HCT116 (cell line): ENCODE measurements at regions not wholly inside any gene's neighbourhood (a gene's known extent, or its start where the extent isn't known, plus 50 kb on each side); places are given as distances from the start of the nearest gene placed in this dataset.

Source experiments
- ATAC-seq: fragments of 200-7000 bp; cut with Tn5 transposase; 2 replicates; pipeline ENCODE4 v1.9.1; 2020; ENCODE audit warnings: mild to moderate bottlenecking, moderate library complexity
- BruUV-seq: library from RNA; stranded (reverse); fragments of 400-500 nt; replicated peaks from 2 replicates; lab custom pipeline; 2021; lab: Mats Ljungman, UMichigan
- CTCF ChIA-PET: fragments of 300-600 bp; sonication (Branson Sonifier 250); formaldehyde crosslinking; loops from one replicate; lab custom pipeline; 2021; ENCODE audit warnings: antibody characterized with exemption; lab: Charles Lee
- POLR2A ChIA-PET: fragments of 300-600, 350-600 bp; sonication (Branson Sonifier 250); formaldehyde crosslinking; loops from one replicate; lab custom pipeline; 2021; ENCODE audit warnings: antibody characterized with exemption; lab: Charles Lee
- RAD21 ChIA-PET, 2 experiments: fragments of 300-600 bp; sonication (Branson Sonifier 250); formaldehyde crosslinking; loops; one replicate each; lab custom pipeline; 2023; ENCODE audit warnings: low total read pairs in 2 of 2; ENCODE audit not compliant: uncharacterized antibody in 2 of 2, unreplicated experiment in 2 of 2, low non-redundant PET in 1 of 2; lab: Charles Lee
- DNase-seq: peaks from one replicate; pipeline ENCODE4 v3.0.0-alpha.2; 2010; ENCODE audit warnings: low read depth, low spot score
- H2AFZ ChIP-seq: fragments of 200-600 bp; shearing (Covaris generic), sonication (generic); 2 replicates; pipeline ENCODE4 v1.6.1; 2017; ENCODE audit warnings: low read depth, mixed run types, mixed read lengths, antibody characterized with exemption, low read length; ENCODE audit not compliant: poor library complexity, severe bottlenecking
- H3K27ac ChIP-seq: 2 replicates; pipeline ENCODE4 v1.5.1; 2012; ENCODE audit warnings: low read depth, low read length
- H3K27me3 ChIP-seq: fragments of 200-600 bp; sonication (generic); 2 replicates; pipeline ENCODE4 v1.6.1; 2016; ENCODE audit warnings: mixed run types, low read length, mixed read lengths; ENCODE audit not compliant: insufficient read depth
- H3K36me3 ChIP-seq, 2 experiments: fragments of 200-500 bp in 1 of 2; fragments of 200-600 bp in 1 of 2; sonication (Bioruptor generic) in 1 of 2; sonication (generic) in 1 of 2; 2 replicates each; pipeline versions ENCODE4 v1.5.1 to v1.6.1; 2014 to 2016; ENCODE audit warnings: low read length in 2 of 2, inconsistent platforms in 1 of 2, mixed read lengths in 1 of 2, mixed run types in 1 of 2; ENCODE audit not compliant: insufficient read depth in 2 of 2, control insufficient read depth in 1 of 2
- H3K4me1 ChIP-seq, 2 experiments: fragments of 200-600 bp in 1 of 2; sonication (generic) in 1 of 2; 2 replicates each; pipeline versions ENCODE4 v1.5.1 to v1.6.1; 2012 to 2017; ENCODE audit warnings: low read length in 2 of 2, inconsistent platforms in 1 of 2, mild to moderate bottlenecking in 1 of 2, mixed read lengths in 1 of 2, mixed run types in 1 of 2, moderate library complexity in 1 of 2; ENCODE audit not compliant: insufficient read depth in 2 of 2, control insufficient read depth in 1 of 2
- H3K4me2 ChIP-seq: fragments of 200-600 bp; sonication (generic); 2 replicates; pipeline ENCODE4 v1.6.1; 2017; ENCODE audit warnings: mixed run types, low read length, mixed read lengths
- H3K4me3 ChIP-seq, 2 experiments: fragments of 200-600 bp in 1 of 2; sonication (generic) in 1 of 2; replicated peaks in 1 of 2; 2 replicates each; pipeline ENCODE4 v1.5.1; 2011 to 2016; ENCODE audit warnings: low read length in 2 of 2, control low read depth in 1 of 2, low read depth in 1 of 2, mild to moderate bottlenecking in 1 of 2, mixed read lengths in 1 of 2, mixed run types in 1 of 2
- H3K79me2 ChIP-seq: fragments of 200-600 bp; sonication (generic); 2 replicates; pipeline ENCODE4 v1.6.1; 2017; ENCODE audit warnings: mild to moderate bottlenecking, mixed run types, low read length, moderate library complexity, mixed read lengths; ENCODE audit not compliant: insufficient read depth
- H3K9ac ChIP-seq: fragments of 200-600 bp; sonication (generic); 2 replicates; pipeline ENCODE4 v1.6.1; 2016; ENCODE audit warnings: low read length, mixed read lengths
- H3K9me2 ChIP-seq: fragments of 200-600 bp; sonication (generic), shearing (Covaris generic); 2 replicates; pipeline ENCODE4 v1.6.1; 2017; ENCODE audit warnings: mixed run types, mild to moderate bottlenecking, moderate library complexity; ENCODE audit not compliant: insufficient read depth
- H3K9me3 ChIP-seq, 2 experiments: fragments of 200-500 bp in 1 of 2; fragments of 200-600 bp in 1 of 2; sonication (Bioruptor generic) in 1 of 2; sonication (generic) in 1 of 2; 2 replicates each; pipeline ENCODE4 v1.6.1; 2014 to 2017; ENCODE audit warnings: low read length in 2 of 2, mixed read lengths in 2 of 2, inconsistent platforms in 1 of 2, low read depth in 1 of 2, mild to moderate bottlenecking in 1 of 2, mixed run types in 1 of 2, moderate library complexity in 1 of 2; ENCODE audit not compliant: control insufficient read depth in 1 of 2, insufficient read depth in 1 of 2
- H4K20me1 ChIP-seq: fragments of 200-600 bp; sonication (generic), shearing (Covaris generic); 2 replicates; pipeline ENCODE4 v1.6.1; 2017; ENCODE audit warnings: mixed run types, mild to moderate bottlenecking, moderate library complexity; ENCODE audit not compliant: insufficient read depth
- ATF3 ChIP-seq: IDR thresholded peaks from 2 replicates; pipeline ENCODE4 v1.6.1; 2012
- CEBPB ChIP-seq: IDR thresholded peaks from 2 replicates; pipeline ENCODE4 v1.6.1; 2012; ENCODE audit warnings: low read depth
- CTCF ChIP-seq, 3 experiments: fragments of 200-600 bp in 1 of 3; sonication (generic) in 1 of 3; IDR thresholded peaks in 2 of 3; conservative IDR thresholded peaks in 1 of 3; 2 replicates each; pipeline ENCODE4 v1.5.1; 2012 to 2017; ENCODE audit warnings: low read depth in 2 of 3, low read length in 2 of 3, antibody characterized with exemption in 1 of 3, borderline replicate concordance in 1 of 3, control low read depth in 1 of 3, mild to moderate bottlenecking in 1 of 3, mixed read lengths in 1 of 3, mixed run types in 1 of 3, moderate library complexity in 1 of 3; ENCODE audit not compliant: insufficient read depth in 1 of 3
- EZH2 ChIP-seq: fragments of 200-600 bp; sonication (generic); IDR thresholded peaks from 2 replicates; pipeline ENCODE4 v1.6.1; 2017; ENCODE audit warnings: antibody characterized with exemption, mixed run types
- EZH2phosphoT487 ChIP-seq: fragments of 200-600 bp; IDR thresholded peaks from 2 replicates; pipeline ENCODE4 v1.6.1; 2018; ENCODE audit warnings: antibody characterized with exemption, borderline replicate concordance
- FOSL1 ChIP-seq: IDR thresholded peaks from 2 replicates; pipeline ENCODE4 v1.6.1; 2012; ENCODE audit warnings: low read depth
- JUND ChIP-seq: IDR thresholded peaks from 2 replicates; pipeline ENCODE4 v1.6.1; 2012
- MAX ChIP-seq: IDR thresholded peaks from 2 replicates; pipeline ENCODE4 v1.6.1; 2012
- POLR2A ChIP-seq: IDR thresholded peaks from 2 replicates; pipeline ENCODE4 v1.7.0; 2011; ENCODE audit warnings: borderline replicate concordance; ENCODE audit not compliant: insufficient read depth, insufficient read length; ENCODE audit errors: extremely low read depth
- POLR2AphosphoS5 ChIP-seq: IDR thresholded peaks from 2 replicates; pipeline ENCODE4 v1.6.1; 2011; ENCODE audit warnings: mild to moderate bottlenecking, low read depth, low read length, moderate library complexity
- SIN3A ChIP-seq: IDR thresholded peaks from 2 replicates; pipeline ENCODE4 v1.6.1; 2012; ENCODE audit warnings: low read depth
- SP1 ChIP-seq: IDR thresholded peaks from 2 replicates; pipeline ENCODE4 v1.6.1; 2012; ENCODE audit warnings: low read depth
- ZBTB33 ChIP-seq: IDR thresholded peaks from 2 replicates; pipeline ENCODE4 v1.6.1; 2011; ENCODE audit warnings: mild to moderate bottlenecking, low read length, moderate library complexity; ENCODE audit not compliant: insufficient replicate concordance; ENCODE audit errors: extremely low read depth
- ZFX ChIP-seq: fragments of 450-650 bp; IDR thresholded peaks from 2 replicates; pipeline ENCODE4 v1.6.1; 2017
- intact Hi-C: fragments of 100-400 bp; cut with micrococcal nuclease; formaldehyde crosslinking; loops from 2 replicates; pipeline ENCODE4 v1.10.0; 2022

GRCh38 chr3:176147251-176147650 is 1050.0 kb downstream of the TBL1XR1 start:
- Histone ChIP-seq H4K20me1 (no peaks in the 10 kb centered on the region), H3K36me3 (no peaks in the 10 kb centered on the region), H3K4me2 (no peak overlapping the region), H3K9ac (no peak overlapping the region), H3K4me3 (no peak overlapping the region), H3K9me2 (no peaks in the 10 kb centered on the region), H3K9me3 (no peaks in the 10 kb centered on the region), H3K4me1 (no peaks in the 10 kb centered on the region), H3K27ac (no peak overlapping the region), H2AFZ (no peak overlapping the region), H3K79me2 (no peaks in the 10 kb centered on the region), H3K27me3 (no peaks in the 10 kb centered on the region)
- intact Hi-C loops: no loop called here
- ATAC-seq (no peak), DNase-seq (no peak)
- POLR2A ChIA-PET: no interaction called here
- CTCF ChIA-PET: no interaction called here
- no TSS peak for BruUV-seq
- TF ChIP-seq CEBPB (no peak), ZFX (no peak), POLR2A (no peak), JUND (no peak), FOSL1 (no peak), EZH2phosphoT487 (no peak), CTCF (IDR thresholded peaks at IDR 0.05 in 2 of 3, conservative IDR thresholded peaks at IDR 0.05 in 1 of 3; ENCODE audit: borderline replicate concordance in 1 of 3, insufficient read depth in 1 of 3, low read depth in 2 of 3, low read length in 2 of 3) (no peak), ATF3 (no peak), SIN3A (no peak), SP1 (no peak), ZBTB33 (no peak), EZH2 (no peak), POLR2AphosphoS5 (no peak), MAX (no peak)
- RAD21 ChIA-PET: no interaction called here
